NK-92 treated with Interleukin-12 subunit alpha and Interleukin-12 subunit beta, amount 100 ng/mL, for 24 hours (cell line): ENCODE measurements at regions not wholly inside any gene's neighbourhood (a gene's known extent, or its start where the extent isn't known, plus 50 kb on each side); places are given as distances from the start of the nearest gene placed in this dataset.

Source experiments
- DNase-seq: peaks from one replicate; lab custom pipeline; 2025; lab: John Stamatoyannopoulos, UW

DNA sequence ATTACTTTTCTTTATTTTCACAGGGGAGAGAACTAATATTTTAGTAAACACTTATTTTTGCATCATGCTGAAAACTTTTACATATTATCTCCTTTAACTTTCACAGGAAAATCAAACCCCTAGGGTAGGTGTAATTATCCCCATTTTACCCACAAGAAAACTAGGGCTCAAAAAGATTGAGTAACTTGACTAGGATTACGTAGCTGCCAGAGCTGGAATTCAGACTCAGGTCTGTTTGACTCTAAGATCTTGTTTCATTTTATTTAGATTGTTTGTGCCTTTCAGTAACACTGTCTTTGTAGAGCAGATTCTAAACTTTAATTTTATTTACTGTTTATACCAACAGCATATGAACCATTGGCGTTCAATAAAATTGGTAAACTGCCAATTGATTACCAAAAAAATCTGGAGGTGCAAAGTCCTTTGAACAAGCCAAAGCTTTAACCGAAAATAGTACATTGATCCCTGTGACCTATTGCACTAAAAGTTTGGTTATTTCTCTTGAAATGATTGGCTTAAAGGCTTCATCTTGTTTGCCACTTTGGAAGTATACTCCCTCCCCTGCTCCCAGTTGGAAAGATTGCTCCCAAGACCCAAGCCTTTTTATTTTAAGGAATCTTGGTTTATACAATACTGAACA is 71.0 kb upstream of the WDR26 start:
- DNase-seq: no peak

GRCh38 chr1:224506141-224506814 is 71.7 kb upstream of the WDR26 start:
- DNase-seq: no peak

GRCh38 chr1:224507771-224508523 is 73.3 kb upstream of the WDR26 start:
- DNase-seq: no peak

GRCh38 chr1:224509907-224510306 is 75.3 kb upstream of the WDR26 start:
- DNase-seq: no peak

- no peak for DNase-seq
Measured at GRCh38 chr1:224510880-224511645, 76.5 kb upstream of the WDR26 start.

DNA sequence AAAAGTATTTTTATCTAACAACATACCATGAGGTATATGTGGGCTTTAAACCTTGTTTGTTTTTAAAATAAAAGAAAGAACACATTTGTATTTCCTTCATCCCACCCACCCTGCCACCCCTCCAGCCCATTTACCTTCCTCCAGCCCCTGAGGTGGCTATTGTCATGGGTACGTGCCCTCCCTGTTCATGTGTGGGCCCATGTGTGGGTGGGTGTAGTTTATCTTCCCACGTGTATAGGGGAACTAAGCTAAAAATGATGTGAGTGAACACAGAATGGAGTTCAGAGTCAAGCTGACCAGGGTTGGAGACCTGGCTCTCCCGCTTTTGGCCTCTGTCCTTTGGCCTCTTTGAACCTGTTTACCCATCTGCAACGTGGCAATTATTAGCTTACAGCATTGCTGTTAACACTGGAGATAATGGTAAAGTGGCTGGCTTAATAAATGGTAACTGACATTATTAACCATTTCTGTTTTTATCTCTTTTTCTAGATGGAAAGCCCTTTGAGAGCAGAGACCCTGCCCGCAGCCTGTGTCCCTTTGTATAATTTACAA is 78.1 kb upstream of the WDR26 start:
- no peak for DNase-seq

GRCh38 chr1:224513383-224513782 is 78.8 kb upstream of the WDR26 start:
- DNase-seq: no peak

DNA sequence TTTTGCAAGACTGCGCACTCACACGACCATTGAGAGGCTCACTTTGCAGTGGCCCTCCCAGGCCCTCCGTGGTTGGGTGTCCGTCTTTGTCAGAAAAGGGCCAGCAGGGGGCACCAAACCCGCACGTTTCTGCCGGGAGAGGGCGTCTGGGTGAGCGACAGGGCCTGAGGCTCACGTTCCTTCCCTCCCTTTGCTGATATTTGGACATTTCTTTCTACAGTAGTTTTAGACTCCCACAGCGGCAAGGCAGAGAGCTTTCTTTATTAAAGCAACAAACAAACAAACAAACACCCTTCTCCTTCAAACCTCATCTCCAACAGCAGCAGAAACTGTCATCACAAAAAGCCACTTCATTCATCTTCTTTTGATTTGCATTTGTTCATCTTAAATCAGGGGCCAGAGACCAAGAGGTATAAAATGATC is 79.2 kb upstream of the WDR26 start:
- DNase-seq: peak; percentile 68

DNA sequence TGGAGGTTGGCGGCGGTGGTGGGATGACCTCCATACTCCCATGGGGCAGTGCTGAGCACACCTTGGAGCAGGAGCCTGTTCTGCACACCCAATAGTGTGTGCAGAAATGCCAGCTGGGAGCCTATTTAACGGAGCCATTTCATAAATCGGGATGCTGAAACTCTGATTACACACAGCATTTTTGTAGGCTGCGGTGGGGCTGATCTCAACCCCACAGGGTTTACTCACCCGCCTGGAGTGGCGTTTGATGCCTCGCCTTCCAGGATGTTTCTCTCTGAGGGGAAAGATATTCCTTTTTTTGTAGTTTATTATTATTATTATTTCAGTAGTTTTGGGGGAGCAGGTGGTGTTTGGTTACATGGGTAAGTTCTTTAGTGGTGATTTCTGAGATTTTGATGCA is 82.6 kb upstream of the WDR26 start:
- DNase-seq: no peak

- no peak for DNase-seq
Measured at GRCh38 chr1:224518528-224518927, 83.9 kb upstream of the WDR26 start.

DNA sequence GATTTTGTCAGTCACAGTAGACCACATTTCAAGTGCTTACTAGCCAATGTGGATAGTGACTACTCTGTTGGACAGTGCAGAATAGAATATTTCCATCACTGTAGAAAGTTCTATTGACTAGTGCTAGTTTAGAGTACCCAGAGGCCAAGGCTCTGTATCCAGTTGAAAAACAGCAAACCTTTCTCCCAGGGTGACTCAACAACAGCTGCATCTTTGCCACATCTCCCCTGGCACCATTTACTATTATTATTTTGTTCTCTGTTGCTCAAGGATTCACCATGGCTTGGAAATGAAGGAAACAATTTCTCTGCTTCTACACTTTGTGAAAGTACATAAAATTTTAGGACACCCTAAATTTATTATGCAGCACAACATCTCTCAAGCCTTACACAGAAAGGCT is 85.3 kb upstream of the WDR26 start:
- DNase-seq: no peak

GRCh38 chr1:224520808-224521207 is 86.2 kb upstream of the WDR26 start:
- no peak for DNase-seq

- no peak for DNase-seq
Measured at GRCh38 chr1:224521904-224522734, 87.5 kb upstream of the WDR26 start.

DNA sequence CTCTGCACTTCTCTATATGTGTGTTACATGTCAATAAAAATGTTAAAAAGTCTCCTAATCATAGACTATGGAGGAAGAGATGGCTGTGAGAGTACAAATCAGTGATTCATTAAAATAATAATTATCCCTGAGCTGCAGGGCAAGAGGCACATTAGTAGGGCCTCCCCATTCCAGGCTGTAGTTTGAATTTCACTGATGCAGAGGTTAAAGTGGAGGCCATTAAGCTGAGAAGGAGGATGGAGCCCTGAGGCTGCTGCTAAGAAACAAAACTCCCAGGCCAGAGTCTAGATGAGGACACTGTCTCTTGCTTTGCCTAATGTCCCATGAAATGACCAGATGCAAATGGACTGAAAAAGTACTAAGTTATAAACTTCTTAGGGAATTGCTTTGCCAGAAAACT is 89.1 kb upstream of the WDR26 start:
- DNase-seq: no peak

DNA sequence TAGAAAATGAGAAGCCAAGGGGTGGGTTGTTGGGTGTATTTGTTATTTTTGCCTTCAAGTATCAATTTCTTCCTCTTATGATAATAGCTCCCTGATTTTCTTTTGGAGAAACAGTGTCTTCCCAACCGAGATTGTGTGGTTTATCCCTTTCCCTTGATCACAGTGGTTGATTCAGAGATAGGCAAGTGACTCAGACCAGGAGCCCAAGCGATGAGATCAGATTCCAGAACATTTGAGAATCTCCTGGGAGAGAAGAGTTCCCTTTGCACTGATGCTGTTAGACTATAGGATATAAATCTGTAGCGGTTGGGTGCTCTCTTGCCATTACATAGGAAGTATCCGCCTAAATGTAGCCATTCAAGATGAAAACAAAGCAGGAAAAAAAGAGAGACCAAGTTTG is 90.1 kb upstream of the WDR26 start:
- no peak for DNase-seq

GRCh38 chr1:224525411-224526040 is 90.6 kb upstream of the CNIH3 start:
- no peak for DNase-seq

DNA sequence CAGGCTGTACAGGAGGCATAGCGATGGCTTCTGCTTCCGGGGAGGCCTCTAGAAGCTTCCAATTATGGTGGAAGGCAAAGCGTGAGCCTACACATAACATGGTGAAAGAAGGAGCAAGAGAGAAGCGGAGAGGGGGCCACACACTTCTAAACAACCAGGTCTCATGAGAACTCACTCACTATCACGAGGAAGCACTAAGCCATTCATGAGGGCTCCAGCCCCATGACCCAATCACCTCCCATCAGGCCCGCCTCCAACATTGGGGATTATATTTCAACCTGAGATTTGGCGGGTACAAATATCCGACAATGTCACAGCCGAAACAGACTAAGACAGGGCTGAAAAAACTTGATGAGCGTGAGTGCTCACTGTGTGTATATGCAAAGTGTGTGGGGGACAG is 89.3 kb upstream of the CNIH3 start:
- DNase-seq: no peak

DNA sequence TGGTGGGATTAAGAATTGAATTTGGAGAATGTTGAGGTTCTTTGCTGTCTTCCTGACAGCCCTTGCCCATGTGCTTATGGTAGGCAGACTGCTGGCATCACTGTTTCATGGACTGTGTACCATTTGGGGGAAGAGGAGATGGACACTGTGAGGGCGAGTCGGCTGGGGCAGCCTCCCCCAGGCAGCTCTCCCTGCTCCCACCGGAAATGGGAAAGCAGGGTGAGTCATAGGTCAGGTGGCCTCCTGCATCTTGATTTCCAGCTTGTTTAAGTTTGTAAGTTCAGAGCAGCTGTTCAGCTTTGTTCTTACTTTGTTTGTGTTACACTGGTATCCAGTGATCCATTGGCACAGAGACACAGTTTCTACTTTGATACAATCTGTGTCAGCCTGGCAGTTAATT is 87.2 kb upstream of the CNIH3 start:
- DNase-seq: no peak

DNA sequence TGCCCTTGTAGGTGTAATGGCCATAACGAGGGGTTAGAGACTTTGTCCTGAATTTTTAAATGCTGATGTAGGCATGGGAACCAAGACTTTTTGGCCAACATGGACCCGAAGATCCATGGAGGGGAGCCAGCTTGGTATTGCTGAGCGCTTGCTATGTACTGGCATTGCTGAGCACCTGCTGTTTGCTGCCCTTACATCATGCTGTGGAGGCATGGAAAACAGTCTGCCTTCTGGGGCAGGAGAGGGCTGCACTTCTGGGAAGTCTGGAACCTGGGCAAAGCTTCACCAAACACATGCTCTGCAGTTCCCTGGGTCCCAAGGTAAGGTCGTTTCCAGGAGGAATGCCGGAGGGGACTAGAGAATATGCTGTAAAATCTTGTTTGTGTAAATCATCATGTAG is 86.3 kb upstream of the CNIH3 start:
- no peak for DNase-seq

GRCh38 chr1:224533517-224533916 is 82.6 kb upstream of the CNIH3 start:
- DNase-seq: no peak

DNA sequence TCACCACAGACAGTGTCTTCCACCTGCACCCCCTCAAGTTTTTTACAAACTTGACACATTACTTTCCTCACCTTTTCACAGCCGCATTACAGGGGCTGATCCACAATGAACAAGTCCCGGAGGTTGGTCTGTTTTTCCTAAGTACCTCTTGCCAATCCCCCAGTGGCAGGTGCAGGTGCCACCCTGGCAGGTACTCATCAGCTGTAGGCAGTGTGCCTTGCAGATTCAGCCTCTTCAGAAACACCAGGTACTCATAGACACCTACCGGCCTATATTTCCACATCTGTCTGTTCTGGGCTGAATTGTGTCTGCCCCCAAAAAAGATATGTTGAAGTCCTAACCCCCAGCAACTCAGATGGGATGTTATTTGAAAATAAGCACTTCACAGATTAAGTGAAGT is 81.4 kb upstream of the CNIH3 start:
- DNase-seq: no peak
